SW480 (cell line): ENCODE measurements at regions not wholly inside any gene's neighbourhood (a gene's known extent, or its start where the extent isn't known, plus 50 kb on each side); places are given as distances from the start of the nearest gene placed in this dataset.
"Not testable (repeated sequence)": the region's sequence is repeated elsewhere in the genome, so short reads cannot be mapped to it uniquely, and the experiment has no call there.

ENCODE experiments used
- DNase-seq: peaks from one replicate; pipeline ENCODE4 v3.0.0-alpha.2; 2016; ENCODE audit warnings: low spot score

- no peak for DNase-seq
These were observed 123.4 kb downstream of the POSTN start for GRCh38 chr13:37475151-37475550.

DNA sequence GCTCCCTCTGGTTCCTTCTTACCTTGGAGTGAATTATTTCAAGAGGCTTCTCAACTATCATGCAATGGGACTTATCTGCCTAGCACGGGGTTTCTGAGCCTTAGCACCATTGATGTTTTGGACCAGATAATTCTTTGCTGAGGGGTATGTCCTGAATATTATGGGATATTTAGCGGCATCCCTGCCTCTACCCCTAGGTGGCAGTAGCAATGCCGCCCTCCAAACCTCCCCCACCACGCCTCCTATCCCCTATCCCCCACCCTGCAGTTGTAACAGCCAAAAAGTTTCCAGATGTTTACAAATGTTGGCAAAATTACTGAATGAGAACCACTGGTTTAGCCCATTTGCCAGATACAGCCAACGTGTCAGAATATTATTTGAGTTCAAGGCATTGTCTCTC lies 125.5 kb downstream of the POSTN start:
- no peak for DNase-seq

- DNase-seq = not testable (repeated sequence)
These were observed 126.3 kb downstream of the POSTN start for GRCh38 chr13:37472266-37472665.

DNA sequence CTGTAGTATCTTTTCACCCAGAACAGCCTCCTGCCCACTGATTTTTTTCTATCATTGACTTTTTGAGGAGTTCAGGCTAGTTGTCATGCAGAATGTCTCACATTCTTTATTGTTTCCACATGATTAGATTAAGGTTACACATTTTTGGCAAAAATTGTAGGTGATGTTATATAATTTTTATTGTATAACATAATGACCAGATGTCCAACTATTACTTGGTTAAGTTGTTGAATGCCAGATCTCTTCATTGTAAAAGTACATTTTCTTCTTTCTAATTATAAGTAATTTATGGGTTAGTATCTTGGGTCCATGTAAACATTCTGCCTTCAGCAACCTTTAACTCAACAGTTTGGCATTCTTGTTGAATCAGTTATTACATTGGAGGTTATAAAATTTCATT lies 138.4 kb downstream of the POSTN start:
- no peak for DNase-seq

- DNase-seq = no peak
These were observed 141.0 kb downstream of the POSTN start for GRCh38 chr13:37457612-37458011.

DNA sequence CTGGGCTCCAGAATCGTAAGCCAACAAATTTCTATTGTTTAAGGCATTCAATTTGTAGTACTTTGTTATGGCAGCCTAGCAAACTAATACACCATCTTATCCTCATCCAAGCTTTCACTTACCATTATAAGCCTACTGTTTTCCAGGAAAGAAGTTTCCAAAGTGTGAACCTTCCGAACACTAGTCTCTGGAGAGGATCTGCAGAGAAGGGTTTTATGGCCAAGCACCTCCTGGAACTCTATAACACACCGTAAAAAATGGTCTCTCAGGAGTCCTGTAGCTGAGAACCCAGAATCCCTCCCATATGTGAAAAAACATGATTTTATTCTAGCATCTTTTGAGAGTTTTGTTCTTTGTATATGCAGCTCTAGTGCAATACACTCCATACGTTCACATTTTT lies 142.1 kb downstream of the POSTN start:
- DNase-seq = no peak

- no peak for DNase-seq
These were observed 142.5 kb downstream of the POSTN start for GRCh38 chr13:37456041-37456440.

- no peak for DNase-seq
These were observed 145.3 kb downstream of the POSTN start for GRCh38 chr13:37453246-37453645.

- DNase-seq = no peak
These were observed 148.3 kb downstream of the POSTN start for GRCh38 chr13:37450276-37450675.

DNA sequence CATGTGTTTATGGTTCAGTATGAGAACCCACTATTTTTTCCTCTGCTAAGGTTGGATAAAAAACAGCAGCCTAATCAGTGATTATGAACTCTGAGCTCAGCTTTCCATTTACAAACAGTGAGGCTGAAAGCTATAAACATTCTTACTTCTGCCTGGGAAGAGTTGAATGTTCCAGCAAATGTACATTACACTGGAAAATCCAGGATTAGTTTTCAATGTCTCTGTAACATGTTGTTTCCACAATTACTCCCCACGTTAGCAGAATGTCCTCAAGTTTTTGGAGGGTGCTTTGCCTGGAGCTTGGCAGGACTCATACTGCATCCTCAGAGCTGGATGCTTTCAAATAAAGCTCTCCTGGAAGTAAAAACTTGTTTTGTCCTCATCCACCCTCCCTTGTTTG lies 150.4 kb downstream of the POSTN start:
- no peak for DNase-seq

- no peak for DNase-seq
These were observed 152.1 kb downstream of the POSTN start for GRCh38 chr13:37446503-37446902.

DNA sequence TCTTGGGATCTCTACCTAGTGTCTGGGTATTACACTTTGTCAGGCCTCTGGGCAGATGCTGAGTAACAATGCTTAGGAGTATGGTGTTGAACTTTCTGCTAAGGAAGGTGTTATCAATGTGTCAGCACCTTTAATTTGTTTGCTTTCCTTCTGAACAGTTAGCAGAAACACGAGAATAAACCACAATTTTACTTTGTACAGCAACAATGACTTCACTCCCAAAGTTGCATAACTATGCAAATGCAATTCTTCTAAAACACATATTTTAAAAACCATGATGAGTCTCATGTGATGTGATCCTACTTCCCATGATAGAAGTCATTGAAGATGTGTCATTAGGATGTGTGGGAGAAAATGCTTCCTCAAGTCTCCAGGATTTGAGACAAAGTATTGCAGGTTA lies 155.0 kb downstream of the POSTN start:
- DNase-seq = no peak

GRCh38 chr13:37442996-37443395 lies 155.6 kb downstream of the POSTN start:
- DNase-seq = no peak

GRCh38 chr13:37435881-37436280 lies 162.7 kb downstream of the POSTN start:
- no peak for DNase-seq

DNA sequence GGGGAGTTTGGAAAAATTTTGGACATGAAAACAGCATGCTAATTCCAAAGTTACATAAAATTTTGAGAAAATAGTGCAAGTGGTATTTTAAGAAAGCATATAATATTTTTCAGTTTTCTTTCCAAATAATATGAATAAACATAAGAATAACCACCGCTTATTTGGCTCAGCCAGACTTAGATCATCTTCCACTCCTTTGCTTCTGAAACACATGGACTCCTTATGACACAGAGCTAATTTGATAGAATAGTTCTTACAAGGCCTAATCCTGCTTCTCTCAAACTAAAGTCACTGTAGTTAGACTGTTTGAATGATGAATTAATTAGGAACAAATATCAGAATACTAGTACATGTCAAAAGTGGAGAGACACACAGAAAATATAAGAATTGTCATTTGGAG lies 165.5 kb downstream of the POSTN start:
- no peak for DNase-seq

- no peak for DNase-seq
These were observed 168.6 kb downstream of the POSTN start for GRCh38 chr13:37429976-37430375.

DNA sequence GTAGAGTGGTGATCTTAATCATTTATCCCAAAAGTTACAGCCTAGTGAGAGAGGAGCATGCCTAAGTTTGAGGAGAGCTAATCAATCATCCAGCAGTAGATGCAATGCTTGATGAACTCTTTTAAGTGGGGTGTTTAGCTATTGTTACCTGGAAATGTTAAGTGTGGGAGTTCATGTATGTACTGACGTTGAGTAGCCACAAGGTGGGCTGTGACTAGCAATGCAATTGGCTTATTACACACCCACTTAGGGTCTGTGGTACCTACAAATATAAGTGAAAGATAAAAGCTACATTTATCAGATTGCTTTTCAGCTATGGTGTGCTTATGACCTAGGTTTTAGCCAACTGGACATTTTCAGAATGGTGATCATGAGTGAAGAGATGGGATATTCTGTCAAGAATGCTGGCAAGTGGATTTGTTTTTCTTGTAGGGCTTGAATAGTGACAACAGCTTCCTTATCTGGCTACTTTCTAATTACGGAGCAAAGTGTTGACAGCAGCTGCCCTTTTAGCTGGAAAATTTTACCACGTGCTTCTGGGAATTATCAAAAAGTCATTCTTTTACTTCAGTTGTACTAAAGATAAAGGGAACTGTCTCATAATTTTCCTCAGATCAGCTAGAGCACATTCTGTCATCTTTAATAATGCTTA lies 170.6 kb downstream of the POSTN start:
- DNase-seq = no peak

DNA sequence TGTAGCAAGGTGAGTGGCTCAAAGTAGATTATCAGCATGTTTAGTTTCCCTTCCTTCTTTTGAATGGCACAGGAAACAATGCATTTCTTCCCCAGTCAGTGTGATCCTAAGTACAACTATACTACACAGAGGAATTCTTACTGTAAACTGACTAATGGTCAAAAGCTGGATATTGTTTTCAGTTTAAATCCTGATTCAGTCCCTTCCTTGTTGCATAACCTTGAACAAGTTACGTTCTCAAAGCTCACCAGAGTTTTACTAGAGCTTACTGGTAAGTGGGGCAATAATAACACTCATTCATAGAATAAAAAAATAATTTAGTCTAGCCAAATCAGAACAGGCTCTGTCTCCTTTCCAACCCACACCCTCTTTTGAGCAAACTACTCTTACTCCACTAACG lies 180.1 kb downstream of the POSTN start:
- no peak for DNase-seq

DNA sequence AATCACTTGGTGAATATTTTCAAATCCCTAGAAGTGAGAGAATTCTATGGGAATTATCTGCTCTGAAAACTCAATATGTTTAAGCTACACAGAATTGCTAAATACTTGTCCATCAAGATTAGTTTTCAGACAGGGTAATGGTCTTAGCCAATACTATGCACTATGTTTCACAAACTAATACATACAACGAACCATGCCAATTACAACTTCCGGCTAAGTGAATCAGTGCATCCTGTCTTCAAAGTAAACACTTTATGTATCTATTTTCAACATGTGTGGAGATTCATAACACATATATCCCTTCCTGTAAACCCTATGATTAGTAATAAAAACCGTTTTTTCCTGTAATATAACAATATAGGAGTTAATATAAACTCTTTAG lies 181.5 kb downstream of the POSTN start:
- no peak for DNase-seq

- DNase-seq = no peak
These were observed 182.1 kb downstream of the POSTN start for GRCh38 chr13:37416291-37417059.

- DNase-seq = no peak
These were observed 185.4 kb downstream of the POSTN start for GRCh38 chr13:37413161-37413560.

DNA sequence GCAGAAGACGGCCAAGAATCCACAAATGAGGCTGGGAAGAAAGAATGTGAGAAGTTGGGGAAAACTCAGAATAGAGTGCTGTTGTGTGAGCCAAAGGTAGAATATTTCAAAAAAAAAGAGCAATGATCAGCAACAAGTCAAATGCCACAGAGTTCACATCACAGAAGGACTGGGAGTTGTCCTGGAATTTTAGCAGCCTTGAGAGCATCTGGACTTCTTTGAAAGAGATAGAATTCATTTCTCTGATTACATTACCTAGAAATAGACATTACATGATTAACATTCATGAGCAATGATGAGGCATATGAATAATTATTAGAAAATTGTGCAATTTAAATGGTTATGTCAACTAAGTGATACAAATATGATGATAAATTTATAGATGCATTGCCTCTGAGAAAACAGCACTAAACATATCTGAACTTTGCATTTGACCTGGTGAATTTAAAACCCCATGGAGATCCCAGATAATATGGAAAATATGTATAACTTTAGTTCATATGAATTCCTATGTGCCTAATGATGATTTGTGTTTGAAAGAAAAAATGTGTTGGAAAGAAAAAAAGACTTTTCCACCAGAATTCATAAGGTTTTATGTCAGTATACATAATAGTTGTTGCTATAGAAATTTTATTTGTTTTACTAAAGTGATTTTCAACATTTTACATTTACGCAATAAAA lies 186.2 kb downstream of the POSTN start:
- DNase-seq = no peak

DNA sequence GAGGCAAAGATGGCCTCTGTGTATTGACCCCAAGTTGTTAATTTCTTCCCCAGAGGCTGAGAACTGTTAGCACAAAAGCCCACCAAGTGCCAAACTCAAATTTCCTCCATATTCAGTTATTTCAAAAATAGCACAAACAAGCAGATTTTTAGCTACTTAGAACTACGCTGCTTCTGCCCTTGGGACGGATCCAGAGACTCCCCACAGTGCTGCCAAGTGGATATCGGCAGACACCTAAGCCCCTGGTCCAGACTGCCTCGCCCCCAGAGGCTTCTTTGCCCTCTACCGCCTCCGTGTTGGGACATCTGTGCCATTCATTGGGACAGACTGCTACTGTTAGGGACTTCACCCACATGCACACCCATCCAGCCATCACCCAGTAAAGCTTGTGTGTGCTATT lies 188.3 kb downstream of the POSTN start:
- no peak for DNase-seq
